Osteoblast (primary cell): ENCODE measurements at regions not wholly inside any gene's neighbourhood (a gene's known extent, or its start where the extent isn't known, plus 50 kb on each side); places are given as distances from the start of the nearest gene placed in this dataset.

Experiments used
- DNase-seq: peaks from one replicate; pipeline ENCODE4 v3.0.0; 2011; ENCODE audit warnings: low spot score, mixed read lengths; ENCODE audit not compliant: insufficient read length; ENCODE audit errors: missing footprints
- H2AFZ ChIP-seq: 2 replicates; pipeline ENCODE4 v1.6.0; 2011; ENCODE audit warnings: mild to moderate bottlenecking, low read length
- H3K27ac ChIP-seq: 2 replicates; pipeline ENCODE4 v1.5.1; 2011; ENCODE audit warnings: mild to moderate bottlenecking, low read depth, low read length, moderate library complexity
- H3K27me3 ChIP-seq: 2 replicates; pipeline ENCODE4 v1.6.0; 2012; ENCODE audit warnings: mild to moderate bottlenecking, control low read depth, inconsistent platforms, low read length, moderate library complexity; ENCODE audit not compliant: insufficient read depth
- H3K36me3 ChIP-seq: 2 replicates; pipeline ENCODE4 v1.5.1; 2011; ENCODE audit warnings: mild to moderate bottlenecking, low read length, control low read depth, moderate library complexity; ENCODE audit not compliant: insufficient read depth
- H3K4me1 ChIP-seq: 2 replicates; pipeline ENCODE4 v1.5.1; 2011; ENCODE audit warnings: mild to moderate bottlenecking, low read length, control low read depth, moderate library complexity; ENCODE audit not compliant: insufficient read depth
- H3K4me2 ChIP-seq: 2 replicates; pipeline ENCODE4 v1.6.0; 2011; ENCODE audit warnings: mild to moderate bottlenecking, low read length; ENCODE audit not compliant: insufficient read depth
- H3K4me3 ChIP-seq: fragments of 200-600 bp; sonication (generic); 3 replicates; pipeline ENCODE4 v1.5.1; 2012; ENCODE audit warnings: mild to moderate bottlenecking, low read length, inconsistent platforms; ENCODE audit not compliant: insufficient read depth
- H3K79me2 ChIP-seq: 2 replicates; pipeline ENCODE4 v1.6.0; 2012; ENCODE audit warnings: mild to moderate bottlenecking, low read length, control low read depth, inconsistent platforms; ENCODE audit not compliant: insufficient read depth
- H3K9me3 ChIP-seq: 2 replicates; pipeline ENCODE4 v1.5.1; 2011; ENCODE audit warnings: low read depth, low read length, control low read depth
- H4K20me1 ChIP-seq: 2 replicates; pipeline ENCODE4 v1.6.0; 2012; ENCODE audit warnings: mild to moderate bottlenecking, low read length, control low read depth; ENCODE audit not compliant: insufficient read depth
- TF ChIP-seq, protein P1 (sequence below): IDR thresholded peaks from 2 replicates; pipeline ENCODE4 v1.5.1; 2011; ENCODE audit warnings: mild to moderate bottlenecking, low read depth, low read length, moderate library complexity; ENCODE audit errors: extremely low read depth

DNA sequence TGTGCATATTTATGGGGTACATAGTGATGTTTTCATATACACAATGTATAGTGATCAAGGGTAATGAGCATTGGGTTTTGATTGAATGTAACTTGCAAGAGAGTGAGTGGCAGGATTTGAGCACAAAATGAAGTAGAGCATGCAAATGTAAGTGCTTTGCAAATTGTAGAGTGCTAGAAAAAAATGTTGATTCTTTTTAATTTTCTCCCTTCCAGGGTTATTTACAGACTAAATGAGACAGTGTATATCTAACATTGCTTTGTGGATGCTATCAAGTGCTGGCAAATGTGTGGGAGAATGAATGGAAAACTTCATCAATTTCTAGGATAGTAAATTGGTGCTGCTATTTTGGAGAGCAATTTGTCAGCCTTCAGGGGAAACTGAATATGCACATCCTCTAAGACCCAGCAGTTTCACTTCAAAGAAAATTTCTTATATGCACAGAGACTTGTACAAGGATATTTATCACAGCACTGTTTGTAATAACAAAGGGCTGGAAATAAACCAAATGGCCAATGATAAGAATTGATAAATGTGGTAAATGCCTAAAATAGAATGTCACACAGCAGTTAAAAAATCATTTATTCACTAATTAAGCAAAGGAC lies 120.6 kb upstream of the PLPP4 start:
- Histone ChIP-seq H3K4me1 (no peaks in the 10 kb centered on the region), H3K27me3 (no peaks in the 10 kb centered on the region), H2AFZ (no peak overlapping the region), H4K20me1 (no peaks in the 10 kb centered on the region), H3K27ac (no peak overlapping the region), H3K4me2 (no peak overlapping the region), H3K4me3 (no peak overlapping the region), H3K9me3 (no peaks in the 10 kb centered on the region), H3K79me2 (no peaks in the 10 kb centered on the region), H3K36me3 (no peaks in the 10 kb centered on the region)
- DNase-seq = no peak
- TF ChIP-seq, protein P1, sequence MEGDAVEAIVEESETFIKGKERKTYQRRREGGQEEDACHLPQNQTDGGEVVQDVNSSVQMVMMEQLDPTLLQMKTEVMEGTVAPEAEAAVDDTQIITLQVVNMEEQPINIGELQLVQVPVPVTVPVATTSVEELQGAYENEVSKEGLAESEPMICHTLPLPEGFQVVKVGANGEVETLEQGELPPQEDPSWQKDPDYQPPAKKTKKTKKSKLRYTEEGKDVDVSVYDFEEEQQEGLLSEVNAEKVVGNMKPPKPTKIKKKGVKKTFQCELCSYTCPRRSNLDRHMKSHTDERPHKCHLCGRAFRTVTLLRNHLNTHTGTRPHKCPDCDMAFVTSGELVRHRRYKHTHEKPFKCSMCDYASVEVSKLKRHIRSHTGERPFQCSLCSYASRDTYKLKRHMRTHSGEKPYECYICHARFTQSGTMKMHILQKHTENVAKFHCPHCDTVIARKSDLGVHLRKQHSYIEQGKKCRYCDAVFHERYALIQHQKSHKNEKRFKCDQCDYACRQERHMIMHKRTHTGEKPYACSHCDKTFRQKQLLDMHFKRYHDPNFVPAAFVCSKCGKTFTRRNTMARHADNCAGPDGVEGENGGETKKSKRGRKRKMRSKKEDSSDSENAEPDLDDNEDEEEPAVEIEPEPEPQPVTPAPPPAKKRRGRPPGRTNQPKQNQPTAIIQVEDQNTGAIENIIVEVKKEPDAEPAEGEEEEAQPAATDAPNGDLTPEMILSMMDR = no peak

DNA sequence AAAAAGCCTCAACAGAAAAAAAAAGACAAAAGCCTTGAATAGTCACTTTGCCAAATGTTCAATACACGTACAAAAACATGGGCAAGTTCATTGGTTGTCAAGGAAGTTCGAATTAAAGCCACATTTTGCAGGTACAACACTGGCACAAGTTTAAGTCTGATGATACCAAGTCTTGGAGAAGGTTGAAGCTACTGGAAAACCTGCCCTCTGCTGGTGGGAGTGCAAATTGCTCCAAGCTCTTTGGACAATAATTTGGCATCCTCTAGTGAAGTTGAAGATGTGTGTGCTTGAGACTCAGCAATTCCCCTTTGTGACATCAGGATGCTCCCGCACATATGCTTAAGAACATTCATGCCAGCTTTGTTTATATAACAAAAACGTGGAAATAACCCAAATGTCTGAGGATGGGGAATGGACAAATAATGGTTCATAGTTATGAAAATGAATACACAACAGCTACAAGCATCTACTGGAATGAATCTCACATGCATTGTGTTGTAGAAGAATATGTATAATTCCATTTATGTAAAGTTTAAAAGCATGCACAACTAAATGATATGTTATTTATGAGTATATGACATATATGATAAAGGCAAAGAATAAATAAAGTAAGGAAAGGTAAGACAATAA lies 120.0 kb upstream of the PLPP4 start:
- H3K27me3 ChIP-seq = peaks cover 2% of the 10 kb centered on the region
- H3K27ac ChIP-seq = no peak overlapping the region
- H3K4me2 ChIP-seq = no peak overlapping the region
- DNase-seq = no peak
- H2AFZ ChIP-seq = no peak overlapping the region
- H3K79me2 ChIP-seq = no peaks in the 10 kb centered on the region
- H3K36me3 ChIP-seq = no peaks in the 10 kb centered on the region
- TF ChIP-seq, protein P1 = peak; percentile 80
- no peaks in the 10 kb centered on the region for H4K20me1 ChIP-seq
- H3K4me3 ChIP-seq = no peak overlapping the region
- no peaks in the 10 kb centered on the region for H3K4me1 ChIP-seq
- H3K9me3 ChIP-seq = no peaks in the 10 kb centered on the region

DNA sequence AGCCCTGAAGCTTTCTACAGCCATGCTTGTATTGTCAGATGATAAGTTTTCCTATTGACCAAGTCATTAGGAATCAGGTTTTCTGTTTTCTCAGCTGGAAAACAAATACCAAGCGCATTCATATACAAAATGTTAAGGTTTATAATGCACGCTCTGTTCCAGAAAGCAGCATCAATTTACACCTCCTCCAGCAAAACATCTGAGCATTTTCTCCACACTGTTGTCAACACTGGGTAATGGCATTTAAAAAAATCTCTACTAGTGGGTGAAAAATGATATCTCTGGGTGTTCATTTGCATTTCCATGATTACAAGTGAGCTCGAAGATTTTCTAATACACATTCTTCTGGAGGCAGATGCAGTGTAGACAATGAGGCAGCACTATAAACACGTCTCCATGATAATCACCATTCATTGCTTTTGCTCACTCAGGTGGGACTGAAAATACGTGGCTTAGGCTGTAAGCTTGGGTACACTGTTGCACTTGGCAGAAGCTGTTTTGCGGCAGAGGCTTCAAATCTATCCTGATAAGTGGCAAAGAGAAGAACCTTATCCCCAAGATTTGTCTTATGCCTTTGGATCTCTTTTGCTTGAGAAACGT lies 114.8 kb upstream of the PLPP4 start:
- TF ChIP-seq, protein P1 = no peak
- no peaks in the 10 kb centered on the region for H3K36me3 ChIP-seq
- no peak overlapping the region for H3K27ac ChIP-seq
- no peaks in the 10 kb centered on the region for H3K79me2 ChIP-seq
- no peak overlapping the region for H3K4me2 ChIP-seq
- DNase-seq = no peak
- no peak overlapping the region for H2AFZ ChIP-seq
- no peaks in the 10 kb centered on the region for H3K9me3 ChIP-seq
- H3K4me1 ChIP-seq = no peaks in the 10 kb centered on the region
- H3K4me3 ChIP-seq = no peak overlapping the region
- H3K27me3 ChIP-seq = peaks cover 3% of the 10 kb centered on the region
- no peaks in the 10 kb centered on the region for H4K20me1 ChIP-seq

DNA sequence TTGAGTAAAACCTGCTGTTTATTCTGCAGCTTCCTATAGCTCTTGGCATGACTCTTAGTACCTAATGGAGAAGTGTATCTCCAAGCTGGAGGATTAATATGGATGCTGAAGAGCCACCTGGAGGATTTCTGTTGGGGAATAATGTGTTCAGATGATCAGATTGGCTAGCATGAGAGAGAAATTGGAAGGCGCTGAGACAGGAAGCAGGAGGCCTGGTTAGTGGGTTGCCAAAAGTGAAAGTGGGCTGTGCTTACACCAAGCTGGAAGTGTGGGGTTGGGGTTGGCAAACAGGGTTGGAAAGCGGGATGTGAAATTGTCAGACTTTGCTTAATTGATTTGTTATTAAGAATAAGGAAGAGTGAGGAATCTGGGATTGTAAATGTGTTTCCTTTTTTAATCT lies 111.8 kb upstream of the PLPP4 start:
- Histone ChIP-seq H3K4me3 (no peak overlapping the region), H3K27me3 (peaks cover 3% of the 10 kb centered on the region), H3K4me1 (no peaks in the 10 kb centered on the region), H2AFZ (no peak overlapping the region), H3K36me3 (no peaks in the 10 kb centered on the region), H3K9me3 (no peaks in the 10 kb centered on the region), H4K20me1 (no peaks in the 10 kb centered on the region), H3K27ac (no peak overlapping the region), H3K4me2 (no peak overlapping the region), H3K79me2 (no peaks in the 10 kb centered on the region)
- TF ChIP-seq, protein P1 = no peak
- no peak for DNase-seq
